ENCODE measurements at regions not wholly inside any gene's neighbourhood (a gene's known extent, or its start where the extent isn't known, plus 50 kb on each side); places are given as distances from the start of the nearest gene placed in this dataset.
"Not testable (repeated sequence)": the region's sequence is repeated elsewhere in the genome, so short reads cannot be mapped to it uniquely, and the experiment has no call there.

- DNase-seq, result no peak
These were observed 180.6 kb upstream of the GRIA4 start for GRCh38 chr11:105429096-105429910.

DNA sequence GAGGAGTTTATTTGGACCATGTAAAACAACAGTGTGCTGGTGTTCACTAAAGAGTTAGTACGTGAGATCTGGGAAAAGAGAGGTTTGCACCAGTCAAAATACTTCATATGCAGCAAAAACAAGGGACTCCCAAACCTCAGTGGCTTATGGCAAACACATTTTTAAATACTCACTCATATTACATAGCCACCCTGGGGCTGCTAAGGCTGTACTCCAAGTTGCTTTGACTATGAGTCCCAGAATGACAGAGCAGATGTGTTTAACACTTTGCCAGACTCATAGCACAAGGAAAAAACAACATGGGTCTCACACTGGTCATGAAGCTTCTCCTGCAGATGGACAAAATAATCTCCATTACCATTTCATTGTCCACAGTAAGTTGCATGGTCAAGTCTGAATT lies 202.8 kb upstream of the GRIA4 start:
- DNase-seq, result no peak

DNA sequence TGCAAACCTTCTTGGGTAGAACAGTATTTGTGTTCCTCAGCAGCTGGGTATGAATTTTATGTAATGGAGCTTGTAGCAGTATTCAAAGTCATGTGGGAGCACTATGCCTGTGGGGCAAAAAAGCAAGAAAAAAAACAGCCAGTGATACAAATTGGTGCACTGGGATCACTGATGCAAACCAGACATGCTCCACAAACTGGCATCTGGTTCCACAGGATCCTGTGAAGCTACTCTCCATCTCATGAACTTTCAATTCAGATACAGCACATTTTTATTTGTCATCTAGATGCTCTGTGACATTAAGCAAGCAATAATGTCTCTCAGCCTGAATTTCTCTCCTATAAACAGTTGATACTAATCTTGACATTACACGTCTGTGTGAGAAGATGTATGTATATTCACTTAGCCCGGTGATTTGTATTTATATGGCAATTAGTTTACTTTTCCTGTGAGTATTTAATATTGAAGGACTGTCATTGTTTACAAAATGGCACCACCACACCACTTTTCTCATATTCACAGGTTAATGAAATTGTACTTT lies 208.5 kb upstream of the GRIA4 start:
- DNase-seq, result no peak

DNA sequence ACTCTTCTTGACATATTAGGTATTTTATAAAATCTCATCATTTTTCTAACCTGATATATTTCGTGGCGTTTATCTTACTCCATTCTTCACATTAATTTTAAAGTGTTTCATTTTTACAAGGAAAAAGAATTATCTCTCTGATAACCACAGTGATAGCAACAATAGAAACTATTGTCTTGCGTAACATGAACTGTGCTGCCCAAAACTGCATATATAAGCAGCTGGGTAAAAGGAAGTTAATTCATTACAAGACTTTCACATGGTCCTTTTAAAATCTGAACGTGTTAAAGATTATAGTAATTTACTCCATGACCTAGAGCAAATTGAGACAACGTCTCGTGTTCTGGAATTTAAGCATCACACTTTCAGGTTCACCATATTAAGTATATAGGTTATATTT lies 210.4 kb upstream of the GRIA4 start:
- DNase-seq, result peak; percentile 14 to 72 (median 38)

DNA sequence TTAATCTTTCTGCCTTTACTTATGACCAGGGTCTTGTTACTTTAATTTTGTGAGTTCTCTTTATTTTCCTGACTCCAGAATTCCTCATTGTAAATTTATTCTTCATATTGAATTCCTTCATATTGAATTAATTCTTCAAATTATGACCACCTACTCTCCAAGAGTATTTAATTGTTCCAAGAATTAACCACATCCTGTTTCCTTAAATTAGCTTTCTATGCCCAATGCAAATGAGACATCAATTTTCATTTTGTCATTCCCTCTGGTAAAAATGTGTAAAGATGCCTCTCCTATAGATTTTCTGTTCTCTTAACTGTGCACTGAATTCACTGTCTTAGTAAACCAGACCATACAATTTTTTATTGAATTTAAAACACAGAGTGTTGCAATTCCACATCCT lies 211.2 kb upstream of the GRIA4 start:
- DNase-seq, result no peak

DNA sequence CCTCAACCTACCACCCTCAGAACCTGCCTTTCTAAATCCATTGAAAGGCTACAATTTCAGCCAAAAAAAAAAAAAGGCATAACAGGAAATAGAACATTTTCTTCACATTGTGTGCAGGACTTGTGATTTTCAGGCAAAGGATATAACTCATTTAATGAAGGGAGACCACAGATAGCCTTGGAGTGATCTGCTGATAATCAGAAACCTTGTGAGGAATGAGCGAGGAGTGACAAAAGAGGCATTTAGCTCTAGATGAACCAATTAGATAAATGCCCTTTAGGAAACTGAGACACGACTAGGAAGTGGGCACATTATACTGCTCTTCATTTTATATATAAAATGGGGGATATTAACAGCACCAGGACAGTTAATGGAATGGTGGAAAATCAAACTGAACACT lies 216.5 kb upstream of the GRIA4 start:
- DNase-seq, result no peak

GRCh38 chr11:105392556-105392955 lies 217.3 kb upstream of the GRIA4 start:
- peak in 3 of 4 experiments; percentile 1 to 63 (median 56) for DNase-seq

GRCh38 chr11:105389952-105390351 lies 219.9 kb upstream of the GRIA4 start:
- no peak for DNase-seq

GRCh38 chr11:105388006-105388405 lies 221.9 kb upstream of the GRIA4 start:
- DNase-seq, result peak in 2 of 4 experiments; percentile 10 to 23

DNA sequence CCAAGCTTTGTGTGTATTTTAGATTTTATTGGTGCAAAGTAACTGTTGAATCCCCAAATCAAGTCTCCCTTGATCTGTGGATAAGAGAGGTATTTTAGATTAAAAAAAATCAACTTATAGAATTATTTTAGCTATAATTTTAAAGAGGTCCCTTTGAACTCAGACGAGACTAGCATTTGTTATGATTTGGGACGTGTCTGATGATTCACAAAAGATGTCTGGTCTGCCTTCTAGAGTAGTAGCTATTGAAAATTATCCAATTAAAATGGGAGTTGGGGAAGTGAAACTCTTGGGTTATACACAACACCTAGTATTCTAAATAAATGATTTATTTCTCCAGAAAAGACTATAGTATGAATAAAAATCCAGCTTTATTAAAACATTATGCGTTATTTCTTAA lies 227.9 kb upstream of the GRIA4 start:
- peak in 1 of 4 experiments; percentile 5 for DNase-seq

- DNase-seq, result no peak
These were observed 232.0 kb upstream of the GRIA4 start for GRCh38 chr11:105377870-105378269.

- DNase-seq, result no peak
These were observed 232.6 kb upstream of the CARD18 start for GRCh38 chr11:105372206-105372605.

- no peak for DNase-seq
These were observed 231.7 kb upstream of the CARD18 start for GRCh38 chr11:105371311-105371710.

DNA sequence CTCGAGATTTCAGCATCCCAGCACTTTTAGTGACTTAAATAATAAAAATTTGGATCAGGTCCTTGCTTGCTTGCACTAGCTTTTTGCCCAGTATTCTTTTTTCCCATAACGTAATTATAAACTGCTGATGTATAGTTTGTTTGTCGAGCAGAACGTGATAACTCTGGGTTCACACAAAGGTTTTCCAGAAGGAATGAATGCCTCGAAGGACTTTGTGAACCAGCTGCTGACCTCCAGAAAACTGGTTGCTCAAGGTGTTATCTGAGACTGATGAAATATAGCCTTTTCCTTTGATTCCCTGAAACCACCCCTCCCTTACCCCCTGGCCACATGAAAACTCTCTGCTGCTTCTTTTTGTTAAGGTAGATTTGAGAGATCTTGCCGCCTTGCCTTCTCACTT lies 229.1 kb upstream of the CARD18 start:
- DNase-seq, result no peak

GRCh38 chr11:105367129-105367528 lies 227.6 kb upstream of the CARD18 start:
- DNase-seq, result no peak

DNA sequence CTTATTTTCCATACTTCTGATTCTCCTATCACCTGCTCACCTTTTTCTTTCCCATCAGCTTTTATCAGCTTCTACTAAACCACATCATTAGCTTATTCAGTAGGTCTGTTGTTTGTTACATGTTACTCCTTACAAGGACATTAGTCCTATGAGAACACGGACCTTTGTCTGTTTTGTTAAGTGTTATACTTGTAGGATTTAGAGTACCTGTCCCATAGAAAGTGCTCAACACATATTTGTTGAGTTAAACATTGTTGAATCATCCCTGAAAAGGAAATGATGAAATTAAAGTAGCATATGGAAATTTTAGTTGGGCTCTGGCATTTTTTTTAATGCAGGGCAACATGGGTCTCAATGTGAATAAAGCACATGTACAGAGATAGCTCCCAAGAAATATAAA lies 222.1 kb upstream of the CARD18 start:
- no peak for DNase-seq

GRCh38 chr11:105357764-105358163 lies 218.2 kb upstream of the CARD18 start:
- DNase-seq, result no peak

GRCh38 chr11:105357146-105357545 lies 217.6 kb upstream of the CARD18 start:
- DNase-seq, result no peak

DNA sequence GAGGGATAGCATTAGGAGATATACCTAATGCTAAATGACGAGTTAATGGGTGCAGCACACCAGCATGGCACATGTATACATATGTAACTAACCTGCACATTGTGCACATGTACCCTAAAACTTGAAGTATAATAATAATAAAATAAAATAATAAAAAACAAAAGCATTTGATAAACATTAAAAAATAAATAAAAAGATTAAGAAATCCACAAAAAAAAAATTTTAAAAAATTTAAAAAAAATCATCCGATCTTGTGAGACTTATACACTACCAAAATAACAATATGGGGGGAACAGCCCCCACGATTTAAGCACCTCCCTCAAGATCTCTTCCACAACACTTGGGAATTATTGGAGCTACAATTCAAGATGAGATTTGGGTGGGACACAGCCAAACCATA lies 210.3 kb upstream of the CARD18 start:
- DNase-seq, result not testable (repeated sequence)

DNA sequence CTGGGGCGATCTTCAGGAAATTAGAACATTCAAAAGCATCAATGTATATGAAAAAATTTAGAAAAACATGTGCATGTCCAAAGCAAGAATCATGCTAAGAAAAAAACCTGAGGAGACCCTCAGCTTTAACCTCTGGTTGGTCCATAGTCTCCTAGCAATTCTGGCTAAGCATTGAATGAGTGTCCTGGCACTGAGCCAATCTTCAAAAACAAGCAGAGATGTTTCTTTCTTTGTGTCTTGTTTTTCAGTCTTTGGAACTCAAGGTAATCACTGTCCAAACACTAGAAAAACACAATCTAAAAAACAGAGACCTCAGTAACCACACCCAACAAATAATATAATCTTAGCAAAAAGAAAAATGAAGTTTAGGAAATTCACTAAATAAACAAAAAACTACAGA lies 205.4 kb upstream of the CARD18 start:
- DNase-seq, result no peak

- DNase-seq, result no peak
These were observed 194.6 kb upstream of the CARD18 start for GRCh38 chr11:105334025-105334714.

DNA sequence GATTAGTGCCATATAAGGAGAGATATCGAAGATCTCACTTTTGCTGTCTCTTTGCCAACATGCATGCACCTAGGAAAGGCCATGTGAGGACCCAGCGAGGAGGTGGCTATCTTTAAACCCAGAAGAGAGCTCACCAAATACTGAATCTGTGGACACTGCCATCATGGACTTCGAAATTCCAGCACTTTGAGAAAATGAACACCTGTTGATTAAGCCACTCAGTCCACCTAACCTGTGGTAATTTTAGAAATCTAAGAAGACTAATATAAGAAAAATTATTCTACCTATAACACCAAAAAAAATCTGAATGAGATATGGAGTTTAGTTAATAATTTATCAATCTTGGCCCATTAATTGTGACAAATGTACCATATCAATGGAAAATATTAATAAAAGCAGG lies 193.6 kb upstream of the CARD18 start:
- DNase-seq, result no peak

GRCh38 chr11:105332171-105332570 lies 192.6 kb upstream of the CARD18 start:
- DNase-seq, result no peak

DNA sequence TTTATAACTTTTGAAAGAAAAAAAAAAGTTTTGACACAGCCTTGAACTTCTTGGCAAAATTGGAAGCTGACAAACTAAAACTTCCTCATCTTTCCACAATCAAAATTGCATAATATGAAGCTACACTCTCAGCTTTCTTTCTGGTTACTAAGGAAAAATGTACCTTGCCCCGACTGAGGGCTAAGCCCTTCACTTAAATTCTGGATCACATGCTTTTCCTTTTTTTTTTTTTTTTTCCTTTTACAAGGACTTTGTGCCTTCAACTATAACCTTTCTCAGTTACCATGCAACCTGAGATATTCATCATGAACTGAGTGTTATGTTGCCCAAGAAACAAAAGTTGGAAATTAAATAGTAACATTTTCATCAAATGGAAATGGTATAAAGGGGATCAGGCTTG lies 188.5 kb upstream of the CARD18 start:
- peak in 2 of 4 experiments; percentile 11 to 43 for DNase-seq

Data from suppressor macrophage (primary cell).